GM23338 (cell line): ENCODE measurements at regions not wholly inside any gene's neighbourhood (a gene's known extent, or its start where the extent isn't known, plus 50 kb on each side); places are given as distances from the start of the nearest gene placed in this dataset.

Experiments used
- ATAC-seq: fragments of 200-7000 bp; cut with Tn5 transposase; 3 replicates; pipeline ENCODE4 v1.9.1; 2020
- DNase-seq: peaks from one replicate; pipeline ENCODE4 v3.0.0-alpha.2; 2015; ENCODE audit warnings: low spot score
- H2AFZ ChIP-seq: fragments of 200-600 bp; sonication (generic); 2 replicates; pipeline ENCODE4 v1.8.0; 2016; ENCODE audit warnings: antibody characterized with exemption, mild to moderate bottlenecking, moderate library complexity
- H3F3A ChIP-seq: fragments of 200-600 bp; sonication (generic); replicated peaks from 2 replicates; pipeline ENCODE4 v1.8.0; 2017; ENCODE audit warnings: antibody characterized with exemption, mixed run types, low read depth
- H3K27ac ChIP-seq: fragments of 200-600 bp; sonication (generic); 2 replicates; pipeline ENCODE4 v1.6.1; 2016; ENCODE audit warnings: low read depth
- H3K27me3 ChIP-seq: fragments of 200-600 bp; sonication (generic); 2 replicates; pipeline ENCODE4 v1.8.0; 2016; ENCODE audit warnings: mild to moderate bottlenecking, mixed run types, moderate library complexity; ENCODE audit not compliant: insufficient read depth
- H3K36me3 ChIP-seq: fragments of 200-600 bp; sonication (generic); 2 replicates; pipeline ENCODE4 v1.8.0; 2016; ENCODE audit warnings: mild to moderate bottlenecking; ENCODE audit not compliant: insufficient read depth
- H3K4me1 ChIP-seq: fragments of 200-600 bp; sonication (generic); 2 replicates; pipeline ENCODE4 v1.8.0; 2016; ENCODE audit warnings: mild to moderate bottlenecking, moderate library complexity; ENCODE audit not compliant: insufficient read depth
- H3K4me2 ChIP-seq: fragments of 200-600 bp; sonication (generic); 2 replicates; pipeline ENCODE4 v1.7.1; 2017; ENCODE audit warnings: mixed run types
- H3K4me3 ChIP-seq: fragments of 200-600 bp; sonication (generic); 2 replicates; pipeline ENCODE4 v1.6.1; 2016; ENCODE audit warnings: mixed run types
- H3K79me2 ChIP-seq: fragments of 200-600 bp; sonication (generic); replicated peaks from 2 replicates; pipeline ENCODE4 v1.8.0; 2017; ENCODE audit warnings: mild to moderate bottlenecking; ENCODE audit not compliant: insufficient read depth
- H3K9me2 ChIP-seq: fragments of 200-600 bp; sonication (generic); 2 replicates; pipeline ENCODE4 v1.8.0; 2017; ENCODE audit not compliant: insufficient read depth
- H4K20me1 ChIP-seq: fragments of 200-600 bp; sonication (generic); replicated peaks from 2 replicates; pipeline ENCODE4 v1.8.0; 2017; ENCODE audit warnings: mild to moderate bottlenecking; ENCODE audit not compliant: insufficient read depth
- H3K27ac Mint-ChIP-seq: 2 replicates; pipeline ENCODE4 v1.8.0; 2020; ENCODE audit warnings: inconsistent platforms, mild to moderate bottlenecking, moderate library complexity, mixed read lengths
- H3K27me3 Mint-ChIP-seq: 3 replicates; pipeline ENCODE4 v1.8.0; 2022; ENCODE audit warnings: low read depth, mild to moderate bottlenecking, moderate library complexity, mixed read lengths, inconsistent platforms; ENCODE audit not compliant: insufficient read depth, poor library complexity
- H3K36me3 Mint-ChIP-seq: 3 replicates; pipeline ENCODE4 v1.8.0; 2021; ENCODE audit warnings: low read depth, mild to moderate bottlenecking, inconsistent platforms, moderate library complexity, mixed read lengths
- H3K4me1 Mint-ChIP-seq: 3 replicates; pipeline ENCODE4 v1.8.0; 2020; ENCODE audit warnings: mild to moderate bottlenecking, inconsistent platforms, mixed read lengths
- H3K4me3 Mint-ChIP-seq: 3 replicates; pipeline ENCODE4 v1.8.0; 2021; ENCODE audit warnings: moderate library complexity, mild to moderate bottlenecking, inconsistent platforms, mixed read lengths
- H3K9me3 Mint-ChIP-seq: 3 replicates; pipeline ENCODE4 v1.8.0; 2020; ENCODE audit warnings: moderate library complexity, mild to moderate bottlenecking, inconsistent platforms, mixed read lengths
- CREB1 ChIP-seq: fragments of 250-450 bp; sonication (Bioruptor Pico); IDR thresholded peaks from 2 replicates; pipeline ENCODE4 v1.5.0; 2020; ENCODE audit warnings: low read depth, mild to moderate bottlenecking, moderate library complexity
- EZH2 ChIP-seq: fragments of 200-600 bp; sonication (generic); IDR thresholded peaks from one replicate; pipeline ENCODE4 v1.8.0; 2017; ENCODE audit warnings: antibody characterized with exemption, mild to moderate bottlenecking, low read depth; ENCODE audit not compliant: unreplicated experiment
- EZH2phosphoT487 ChIP-seq: fragments of 200-600 bp; sonication (generic); IDR thresholded peaks from one replicate; pipeline ENCODE4 v1.8.1; 2018; ENCODE audit warnings: antibody characterized with exemption; ENCODE audit not compliant: unreplicated experiment
- JUNB ChIP-seq: IDR thresholded peaks from one replicate; pipeline ENCODE4 v1.6.1; 2016; ENCODE audit warnings: antibody characterized with exemption; ENCODE audit not compliant: unreplicated experiment
- NANOG ChIP-seq: IDR thresholded peaks from 2 replicates; pipeline ENCODE4 v1.6.1; 2016; ENCODE audit warnings: antibody characterized with exemption, borderline replicate concordance
- POLR2AphosphoS5 ChIP-seq: IDR thresholded peaks from 2 replicates; pipeline ENCODE4 v1.6.1; 2016; ENCODE audit warnings: antibody characterized with exemption, low read depth
- ZNF114 ChIP-seq: fragments of 250-450 bp; sonication (Bioruptor Pico); IDR thresholded peaks from 2 replicates; pipeline ENCODE4 v1.5.0; 2020; ENCODE audit warnings: mild to moderate bottlenecking, moderate library complexity
- ZNF331 ChIP-seq: fragments of 250-450 bp; sonication (Bioruptor Pico); IDR thresholded peaks from 2 replicates; pipeline ENCODE4 v1.5.0; 2020; ENCODE audit warnings: low read depth, mild to moderate bottlenecking, moderate library complexity
- TF ChIP-seq, protein P1 (sequence below): fragments of 250-450 bp; sonication (Bioruptor Pico); IDR thresholded peaks from 2 replicates; pipeline ENCODE4 v1.5.0; 2020; ENCODE audit warnings: mild to moderate bottlenecking, moderate library complexity
- TF ChIP-seq, protein P2 (sequence below): IDR thresholded peaks from one replicate; pipeline ENCODE4 v1.6.1; 2018; ENCODE audit warnings: antibody characterized with exemption; ENCODE audit not compliant: unreplicated experiment

DNA sequence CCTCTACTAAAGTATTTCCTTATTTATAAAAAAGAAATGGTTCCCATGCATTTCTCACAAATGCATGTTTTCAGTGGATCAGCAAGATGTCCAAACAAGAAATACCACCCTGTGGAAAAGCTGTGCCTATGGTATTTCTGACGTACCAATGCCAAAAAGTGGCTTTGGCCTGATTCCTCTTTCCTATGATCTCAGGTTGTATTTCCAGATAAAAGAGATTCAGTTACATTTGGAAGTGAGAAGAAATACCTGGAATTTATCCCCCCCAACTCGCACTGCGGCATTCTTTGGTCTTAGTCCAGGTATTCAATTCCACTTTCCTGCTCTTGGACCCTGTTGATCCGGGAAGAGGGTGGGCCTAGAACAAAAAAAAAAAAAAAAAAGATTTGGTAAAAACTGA lies 815.9 kb upstream of the FRG1 start:
- H2AFZ ChIP-seq = no peak overlapping the region
- H3K4me3 ChIP-seq = no peak overlapping the region
- DNase-seq = no peak
- TF ChIP-seq, protein P1, sequence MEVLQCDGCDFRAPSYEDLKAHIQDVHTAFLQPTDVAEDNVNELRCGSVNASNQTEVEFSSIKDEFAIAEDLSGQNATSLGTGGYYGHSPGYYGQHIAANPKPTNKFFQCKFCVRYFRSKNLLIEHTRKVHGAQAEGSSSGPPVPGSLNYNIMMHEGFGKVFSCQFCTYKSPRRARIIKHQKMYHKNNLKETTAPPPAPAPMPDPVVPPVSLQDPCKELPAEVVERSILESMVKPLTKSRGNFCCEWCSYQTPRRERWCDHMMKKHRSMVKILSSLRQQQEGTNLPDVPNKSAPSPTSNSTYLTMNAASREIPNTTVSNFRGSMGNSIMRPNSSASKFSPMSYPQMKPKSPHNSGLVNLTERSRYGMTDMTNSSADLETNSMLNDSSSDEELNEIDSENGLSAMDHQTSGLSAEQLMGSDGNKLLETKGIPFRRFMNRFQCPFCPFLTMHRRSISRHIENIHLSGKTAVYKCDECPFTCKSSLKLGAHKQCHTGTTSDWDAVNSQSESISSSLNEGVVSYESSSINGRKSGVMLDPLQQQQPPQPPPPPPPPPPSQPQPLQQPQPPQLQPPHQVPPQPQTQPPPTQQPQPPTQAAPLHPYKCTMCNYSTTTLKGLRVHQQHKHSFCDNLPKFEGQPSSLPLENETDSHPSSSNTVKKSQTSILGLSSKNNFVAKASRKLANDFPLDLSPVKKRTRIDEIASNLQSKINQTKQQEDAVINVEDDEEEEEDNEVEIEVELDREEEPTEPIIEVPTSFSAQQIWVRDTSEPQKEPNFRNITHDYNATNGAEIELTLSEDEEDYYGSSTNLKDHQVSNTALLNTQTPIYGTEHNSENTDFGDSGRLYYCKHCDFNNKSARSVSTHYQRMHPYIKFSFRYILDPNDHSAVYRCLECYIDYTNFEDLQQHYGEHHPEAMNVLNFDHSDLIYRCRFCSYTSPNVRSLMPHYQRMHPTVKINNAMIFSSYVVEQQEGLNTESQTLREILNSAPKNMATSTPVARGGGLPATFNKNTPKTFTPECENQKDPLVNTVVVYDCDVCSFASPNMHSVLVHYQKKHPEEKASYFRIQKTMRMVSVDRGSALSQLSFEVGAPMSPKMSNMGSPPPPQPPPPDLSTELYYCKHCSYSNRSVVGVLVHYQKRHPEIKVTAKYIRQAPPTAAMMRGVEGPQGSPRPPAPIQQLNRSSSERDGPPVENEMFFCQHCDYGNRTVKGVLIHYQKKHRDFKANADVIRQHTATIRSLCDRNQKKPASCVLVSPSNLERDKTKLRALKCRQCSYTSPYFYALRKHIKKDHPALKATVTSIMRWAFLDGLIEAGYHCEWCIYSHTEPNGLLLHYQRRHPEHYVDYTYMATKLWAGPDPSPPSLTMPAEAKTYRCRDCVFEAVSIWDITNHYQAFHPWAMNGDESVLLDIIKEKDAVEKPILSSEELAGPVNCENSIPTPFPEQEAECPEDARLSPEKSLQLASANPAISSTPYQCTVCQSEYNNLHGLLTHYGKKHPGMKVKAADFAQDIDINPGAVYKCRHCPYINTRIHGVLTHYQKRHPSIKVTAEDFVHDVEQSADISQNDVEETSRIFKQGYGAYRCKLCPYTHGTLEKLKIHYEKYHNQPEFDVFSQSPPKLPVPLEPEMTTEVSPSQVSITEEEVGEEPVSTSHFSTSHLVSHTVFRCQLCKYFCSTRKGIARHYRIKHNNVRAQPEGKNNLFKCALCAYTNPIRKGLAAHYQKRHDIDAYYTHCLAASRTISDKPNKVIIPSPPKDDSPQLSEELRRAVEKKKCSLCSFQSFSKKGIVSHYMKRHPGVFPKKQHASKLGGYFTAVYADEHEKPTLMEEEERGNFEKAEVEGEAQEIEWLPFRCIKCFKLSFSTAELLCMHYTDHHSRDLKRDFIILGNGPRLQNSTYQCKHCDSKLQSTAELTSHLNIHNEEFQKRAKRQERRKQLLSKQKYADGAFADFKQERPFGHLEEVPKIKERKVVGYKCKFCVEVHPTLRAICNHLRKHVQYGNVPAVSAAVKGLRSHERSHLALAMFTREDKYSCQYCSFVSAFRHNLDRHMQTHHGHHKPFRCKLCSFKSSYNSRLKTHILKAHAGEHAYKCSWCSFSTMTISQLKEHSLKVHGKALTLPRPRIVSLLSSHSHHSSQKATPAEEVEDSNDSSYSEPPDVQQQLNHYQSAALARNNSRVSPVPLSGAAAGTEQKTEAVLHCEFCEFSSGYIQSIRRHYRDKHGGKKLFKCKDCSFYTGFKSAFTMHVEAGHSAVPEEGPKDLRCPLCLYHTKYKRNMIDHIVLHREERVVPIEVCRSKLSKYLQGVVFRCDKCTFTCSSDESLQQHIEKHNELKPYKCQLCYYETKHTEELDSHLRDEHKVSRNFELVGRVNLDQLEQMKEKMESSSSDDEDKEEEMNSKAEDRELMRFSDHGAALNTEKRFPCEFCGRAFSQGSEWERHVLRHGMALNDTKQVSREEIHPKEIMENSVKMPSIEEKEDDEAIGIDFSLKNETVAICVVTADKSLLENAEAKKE (CRISPR knock-in tag) = no peak
- TF ChIP-seq EZH2 (no peak), ZNF331 (no peak), CREB1 (CRISPR knock-in tag) (no peak), NANOG (no peak), ZNF114 (CRISPR knock-in tag) (no peak)
- H3K36me3 Mint-ChIP-seq = peaks cover 9% of the 10 kb centered on the region; the same call in 2 of the 3 replicates
- H3K4me1 Mint-ChIP-seq = peaks cover 4% of the 10 kb centered on the region; the same call in 1 of the 3 replicates
- H3F3A ChIP-seq = no peaks in the 10 kb centered on the region
- H3K27ac Mint-ChIP-seq = no peak overlapping the region
- H3K4me1 ChIP-seq = no peaks in the 10 kb centered on the region
- H3K4me3 Mint-ChIP-seq = no peak overlapping the region
- no peak overlapping the region for H3K4me2 ChIP-seq
- peaks cover 5% of the 10 kb centered on the region; the same call in 2 of the 3 replicates for H3K9me3 Mint-ChIP-seq
- H4K20me1 ChIP-seq = no peaks in the 10 kb centered on the region
- H3K9me2 ChIP-seq = no peaks in the 10 kb centered on the region
- no peaks in the 10 kb centered on the region for H3K79me2 ChIP-seq
- H3K27me3 Mint-ChIP-seq = no peaks in the 10 kb centered on the region
- H3K27ac ChIP-seq = no peak overlapping the region
- H3K27me3 ChIP-seq = no peaks in the 10 kb centered on the region
- no peaks in the 10 kb centered on the region; the same call in 1 of the 2 replicates for H3K36me3 ChIP-seq
- no peak for ATAC-seq

DNA sequence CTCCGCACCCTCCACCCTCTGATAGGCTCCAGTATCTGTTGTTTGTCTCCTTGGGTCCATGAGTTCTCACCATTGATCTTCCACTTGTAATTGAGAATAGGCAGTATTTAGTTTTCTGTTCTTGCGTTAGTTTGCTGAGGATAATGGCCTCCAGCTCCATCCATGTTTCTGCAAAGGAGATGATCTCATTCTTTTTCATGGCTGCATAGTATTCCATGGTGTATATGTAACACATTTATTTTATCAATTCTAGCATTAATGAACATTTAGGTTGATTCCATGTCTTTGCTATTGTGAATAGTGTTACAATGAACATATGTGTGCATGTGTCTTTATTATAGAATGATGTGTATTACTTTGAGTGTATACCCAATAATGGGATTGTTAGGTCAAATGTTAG lies 814.6 kb upstream of the FRG1 start:
- H3K9me3 Mint-ChIP-seq = peaks cover 5% of the 10 kb centered on the region; the same call in 2 of the 3 replicates
- no peaks in the 10 kb centered on the region for H3K27me3 Mint-ChIP-seq
- H3F3A ChIP-seq = no peaks in the 10 kb centered on the region
- H3K4me3 ChIP-seq = no peak overlapping the region
- H2AFZ ChIP-seq = no peak overlapping the region
- no peaks in the 10 kb centered on the region for H3K9me2 ChIP-seq
- no peak for ATAC-seq
- no peak overlapping the region for H3K4me3 Mint-ChIP-seq
- no peaks in the 10 kb centered on the region for H3K4me1 ChIP-seq
- H3K4me1 Mint-ChIP-seq = peaks cover 4% of the 10 kb centered on the region; the same call in 1 of the 3 replicates
- H3K4me2 ChIP-seq = no peak overlapping the region
- H4K20me1 ChIP-seq = no peaks in the 10 kb centered on the region
- DNase-seq = no peak
- no peak overlapping the region for H3K27ac ChIP-seq
- no peaks in the 10 kb centered on the region for H3K27me3 ChIP-seq
- H3K36me3 ChIP-seq = no peaks in the 10 kb centered on the region; the same call in 1 of the 2 replicates
- peaks cover 9% of the 10 kb centered on the region; the same call in 2 of the 3 replicates for H3K36me3 Mint-ChIP-seq
- H3K27ac Mint-ChIP-seq = no peak overlapping the region
- H3K79me2 ChIP-seq = no peaks in the 10 kb centered on the region
- TF ChIP-seq NANOG (no peak), EZH2phosphoT487 (no peak), JUNB (no peak), POLR2AphosphoS5 (no peak)
- TF ChIP-seq, protein P2, sequence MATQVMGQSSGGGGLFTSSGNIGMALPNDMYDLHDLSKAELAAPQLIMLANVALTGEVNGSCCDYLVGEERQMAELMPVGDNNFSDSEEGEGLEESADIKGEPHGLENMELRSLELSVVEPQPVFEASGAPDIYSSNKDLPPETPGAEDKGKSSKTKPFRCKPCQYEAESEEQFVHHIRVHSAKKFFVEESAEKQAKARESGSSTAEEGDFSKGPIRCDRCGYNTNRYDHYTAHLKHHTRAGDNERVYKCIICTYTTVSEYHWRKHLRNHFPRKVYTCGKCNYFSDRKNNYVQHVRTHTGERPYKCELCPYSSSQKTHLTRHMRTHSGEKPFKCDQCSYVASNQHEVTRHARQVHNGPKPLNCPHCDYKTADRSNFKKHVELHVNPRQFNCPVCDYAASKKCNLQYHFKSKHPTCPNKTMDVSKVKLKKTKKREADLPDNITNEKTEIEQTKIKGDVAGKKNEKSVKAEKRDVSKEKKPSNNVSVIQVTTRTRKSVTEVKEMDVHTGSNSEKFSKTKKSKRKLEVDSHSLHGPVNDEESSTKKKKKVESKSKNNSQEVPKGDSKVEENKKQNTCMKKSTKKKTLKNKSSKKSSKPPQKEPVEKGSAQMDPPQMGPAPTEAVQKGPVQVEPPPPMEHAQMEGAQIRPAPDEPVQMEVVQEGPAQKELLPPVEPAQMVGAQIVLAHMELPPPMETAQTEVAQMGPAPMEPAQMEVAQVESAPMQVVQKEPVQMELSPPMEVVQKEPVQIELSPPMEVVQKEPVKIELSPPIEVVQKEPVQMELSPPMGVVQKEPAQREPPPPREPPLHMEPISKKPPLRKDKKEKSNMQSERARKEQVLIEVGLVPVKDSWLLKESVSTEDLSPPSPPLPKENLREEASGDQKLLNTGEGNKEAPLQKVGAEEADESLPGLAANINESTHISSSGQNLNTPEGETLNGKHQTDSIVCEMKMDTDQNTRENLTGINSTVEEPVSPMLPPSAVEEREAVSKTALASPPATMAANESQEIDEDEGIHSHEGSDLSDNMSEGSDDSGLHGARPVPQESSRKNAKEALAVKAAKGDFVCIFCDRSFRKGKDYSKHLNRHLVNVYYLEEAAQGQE = no peak
